Hypothalamus (tissue), 51 donors: ENCODE measurements at regions not wholly inside any gene's neighbourhood (a gene's known extent, or its start where the extent isn't known, plus 50 kb on each side); places are given as distances from the start of the nearest gene placed in this dataset.

Experiments used
- DNase-seq, 51 donors: peaks; one replicate each; lab custom pipeline; 2025; lab: John Stamatoyannopoulos, UW

GRCh38 chr18:76686737-76687231 lies 135.6 kb upstream of the ZNF236 start:
- peak in 28 of 51 donors; percentile 10 to 66 (median 33) for DNase-seq

GRCh38 chr18:76685860-76686259 lies 136.5 kb upstream of the ZNF236 start:
- DNase-seq: no peak

DNA sequence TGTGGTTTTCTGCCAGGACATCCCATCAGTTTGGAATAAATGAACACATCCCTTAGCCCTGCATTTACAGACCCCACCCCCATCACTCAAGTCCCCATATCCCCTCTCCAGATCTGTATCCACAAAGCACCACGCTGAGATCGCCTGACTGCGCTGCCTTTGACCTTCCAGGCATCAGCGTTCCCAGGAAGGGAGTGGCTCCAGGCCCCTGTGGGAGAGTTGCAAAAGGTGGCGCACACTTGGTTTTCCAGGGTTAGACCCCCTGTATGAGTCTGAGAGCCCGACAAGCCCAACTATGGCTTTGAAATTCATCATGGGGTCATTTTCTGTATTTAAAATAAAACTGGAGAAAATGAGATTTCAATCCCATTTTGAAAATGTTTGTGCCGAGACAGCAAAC lies 137.0 kb upstream of the ZNF236 start:
- no peak for DNase-seq

GRCh38 chr18:76684265-76684664 lies 138.1 kb upstream of the ZNF236 start:
- DNase-seq: peak in 5 of 51 donors; percentile 9 to 21 (median 12)

GRCh38 chr18:76679945-76680344 lies 142.4 kb upstream of the ZNF236 start:
- DNase-seq: no peak

DNA sequence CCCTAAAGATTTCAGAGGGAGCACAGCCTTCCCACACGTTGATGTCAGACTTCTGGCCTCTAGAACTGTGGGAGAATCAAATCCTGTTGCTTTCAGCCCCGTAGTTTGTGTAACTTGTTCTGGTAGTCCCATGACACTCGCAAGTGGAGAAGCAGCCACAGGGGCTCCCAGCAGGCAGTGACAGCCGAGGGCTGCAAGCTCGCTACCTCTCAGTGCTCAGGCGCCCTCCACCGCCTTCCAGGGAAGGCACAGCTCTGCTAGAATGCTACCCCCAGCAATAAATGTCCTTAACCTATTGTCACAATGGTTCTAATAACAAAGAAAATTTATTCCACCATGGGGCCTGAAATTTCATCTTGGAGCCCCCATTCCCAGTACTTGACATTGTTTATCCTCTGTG lies 143.1 kb upstream of the ZNF236 start:
- DNase-seq: peak in 1 of 51 donors; percentile 10

- peak in 44 of 51 donors; percentile 8 to 87 (median 63) for DNase-seq
Measured at GRCh38 chr18:76678248-76678647, 144.1 kb upstream of the ZNF236 start.

- no peak for DNase-seq
Measured at GRCh38 chr18:76674596-76674995, 147.8 kb upstream of the ZNF236 start.

- DNase-seq: no peak
Measured at GRCh38 chr18:76673281-76674185, 148.8 kb upstream of the ZNF236 start.

- no peak for DNase-seq
Measured at GRCh38 chr18:76672627-76673026, 149.7 kb upstream of the ZNF236 start.

- DNase-seq: peak in 6 of 51 donors; percentile 8 to 36 (median 20)
Measured at GRCh38 chr18:76670564-76671288, 151.6 kb upstream of the ZNF236 start.

- no peak for DNase-seq
Measured at GRCh38 chr18:76668546-76668945, 153.8 kb upstream of the ZNF236 start.

- no peak for DNase-seq
Measured at GRCh38 chr18:76668119-76668518, 154.2 kb upstream of the ZNF236 start.

DNA sequence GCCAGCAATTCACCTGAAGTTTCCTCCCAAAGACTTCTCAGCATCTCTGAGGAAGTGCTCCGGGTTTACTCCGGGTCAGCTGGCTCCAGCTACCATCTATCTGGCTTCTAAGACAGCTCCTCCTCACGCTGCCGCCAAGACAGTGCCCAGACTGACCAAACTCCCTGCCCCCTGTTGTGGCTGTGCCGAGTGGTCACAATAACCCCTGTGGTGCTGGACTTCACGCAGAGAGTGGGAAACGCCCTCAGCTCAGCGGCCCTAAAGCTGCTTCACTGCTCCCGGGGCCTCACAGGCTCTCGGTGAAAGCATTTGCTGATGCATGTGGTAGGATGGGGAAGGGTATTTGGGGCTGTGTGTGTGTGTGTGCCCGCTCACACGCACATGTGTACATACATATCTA lies 154.8 kb upstream of the ZNF236 start:
- no peak for DNase-seq

DNA sequence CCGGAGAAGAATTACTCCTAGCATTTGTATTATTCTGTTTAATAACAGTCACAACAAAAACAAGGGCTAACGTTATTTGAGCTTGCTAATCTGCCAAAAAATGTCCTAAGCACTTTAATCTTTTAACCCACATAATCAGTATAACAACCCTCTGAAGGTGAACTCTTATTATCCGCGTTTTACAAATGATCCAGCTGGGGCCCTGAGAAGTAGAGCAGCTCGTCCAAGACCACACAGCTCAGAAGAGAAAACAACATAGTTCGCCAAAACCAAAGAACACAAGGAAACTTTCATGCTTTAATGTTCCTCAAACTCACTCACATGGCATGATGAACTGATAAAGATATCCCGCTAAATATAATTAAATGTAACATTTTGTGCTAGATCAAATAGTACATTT lies 159.7 kb upstream of the ZNF236 start:
- no peak for DNase-seq

DNA sequence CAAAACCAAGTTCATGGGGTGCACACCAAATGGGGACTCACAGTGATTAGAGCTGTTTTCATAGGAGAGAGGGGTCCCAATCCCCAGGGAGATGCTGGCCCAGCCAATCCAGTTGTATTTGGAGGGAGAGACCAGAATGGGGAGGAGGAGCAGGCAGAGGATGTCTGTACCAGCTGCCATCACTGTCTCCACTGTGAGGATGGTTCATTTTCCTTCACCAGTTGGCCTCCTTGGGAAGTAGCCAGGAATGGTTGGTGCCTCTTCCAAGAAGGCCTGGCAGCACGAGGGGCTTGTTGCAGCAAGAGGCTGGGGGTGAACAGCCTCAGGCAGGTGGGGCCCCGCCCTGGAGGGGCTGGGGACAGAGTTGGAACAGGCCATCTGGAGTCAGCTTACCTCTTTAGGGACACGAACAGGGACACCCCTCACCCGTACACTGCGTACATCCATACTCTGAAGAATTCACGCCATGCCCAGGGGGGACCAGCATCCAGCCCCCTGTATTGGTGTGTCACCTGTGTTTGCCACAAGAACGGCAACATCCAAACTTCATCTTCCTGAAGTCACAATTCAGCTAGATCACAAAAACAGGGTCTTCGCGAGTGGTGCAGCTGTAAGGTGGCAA lies 161.7 kb upstream of the ZNF236 start:
- DNase-seq: no peak

- DNase-seq: no peak
Measured at GRCh38 chr18:76658627-76659026, 163.6 kb upstream of the ZNF516 start.

- no peak for DNase-seq
Measured at GRCh38 chr18:76657911-76658470, 162.9 kb upstream of the ZNF516 start.

DNA sequence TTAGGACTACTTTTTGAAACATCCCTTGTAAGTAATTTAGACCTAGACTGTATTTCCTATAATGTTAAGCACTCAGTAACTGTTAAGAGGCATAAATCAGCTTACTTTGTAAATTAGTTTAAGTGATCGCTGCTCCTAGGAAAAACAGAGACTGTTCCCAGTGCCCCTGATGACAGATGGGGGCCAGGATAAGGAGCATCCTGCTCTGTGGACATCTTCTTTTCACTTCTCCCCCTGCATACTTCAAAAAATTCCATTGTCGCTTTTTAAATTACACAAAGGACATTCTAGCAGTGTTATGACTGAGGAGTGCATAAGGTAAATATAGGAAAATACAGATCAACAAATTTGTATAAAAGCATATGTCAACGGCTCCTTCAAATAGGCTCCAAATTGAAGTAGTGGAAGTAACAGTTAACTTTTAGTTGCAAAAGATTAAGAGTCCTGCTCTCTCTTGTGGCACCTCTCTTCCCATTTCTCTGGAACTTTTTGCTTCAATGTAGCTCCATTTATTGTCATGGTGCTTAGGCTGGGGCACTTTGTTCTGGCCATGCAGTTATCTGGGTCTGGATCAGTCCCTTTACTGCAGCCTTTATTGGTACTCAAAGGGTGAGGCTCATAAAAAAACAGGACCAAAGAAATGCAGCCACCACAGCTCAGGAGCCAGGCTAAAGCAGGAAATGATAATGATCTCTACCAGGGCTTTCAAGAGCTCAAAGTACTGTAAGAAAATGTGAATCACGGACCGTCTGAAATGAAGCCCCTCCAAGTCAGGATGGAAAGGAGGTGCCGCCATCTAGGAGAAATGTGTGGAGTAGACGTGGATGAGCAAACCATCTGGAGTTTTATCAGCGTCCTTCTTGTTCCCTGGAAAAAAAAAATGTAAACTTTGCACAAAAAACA lies 162.1 kb upstream of the ZNF516 start:
- no peak for DNase-seq

DNA sequence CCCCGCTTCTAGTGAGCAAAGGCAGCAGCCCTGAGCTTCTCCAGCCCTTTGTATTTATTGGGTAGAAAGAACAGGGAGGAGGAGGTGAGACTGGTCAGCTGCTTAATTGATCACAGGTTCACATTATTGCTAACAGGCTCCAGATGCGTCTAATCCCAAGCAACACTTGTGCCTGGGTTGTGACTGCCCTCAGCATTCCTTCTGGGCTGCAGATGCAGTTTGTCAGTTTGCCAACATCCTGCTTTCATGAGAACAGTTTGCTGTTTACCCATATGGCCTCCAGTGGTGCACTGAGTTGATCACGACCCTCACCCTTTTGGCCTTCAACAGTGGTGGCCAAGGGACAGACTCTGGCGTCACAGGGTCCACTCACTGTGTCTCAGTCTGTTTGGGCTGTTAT lies 159.5 kb upstream of the ZNF516 start:
- DNase-seq: no peak
